ENCODE measurements at regions not wholly inside any gene's neighbourhood (a gene's known extent, or its start where the extent isn't known, plus 50 kb on each side); places are given as distances from the start of the nearest gene placed in this dataset.
"Not testable (repeated sequence)": the region's sequence is repeated elsewhere in the genome, so short reads cannot be mapped to it uniquely, and the experiment has no call there.

- DNase-seq, result no peak
These were observed 60.3 kb downstream of the EOMES start for GRCh38 chr3:27661797-27662196.

GRCh38 chr3:27659279-27660021 lies 62.7 kb downstream of the EOMES start:
- no peak for DNase-seq

- no peak for DNase-seq
These were observed 63.4 kb downstream of the EOMES start for GRCh38 chr3:27658741-27659140.

GRCh38 chr3:27657871-27658270 lies 64.3 kb downstream of the EOMES start:
- DNase-seq, result no peak

GRCh38 chr3:27657404-27657803 lies 64.7 kb downstream of the EOMES start:
- no peak for DNase-seq

GRCh38 chr3:27656790-27657189 lies 65.3 kb downstream of the EOMES start:
- no peak for DNase-seq

GRCh38 chr3:27655547-27655946 lies 66.6 kb downstream of the EOMES start:
- DNase-seq, result no peak

GRCh38 chr3:27653803-27654558 lies 68.1 kb downstream of the EOMES start:
- no peak for DNase-seq

GRCh38 chr3:27649277-27649676 lies 72.8 kb downstream of the EOMES start:
- DNase-seq, result no peak

GRCh38 chr3:27646896-27647295 lies 75.2 kb downstream of the EOMES start:
- no peak for DNase-seq

GRCh38 chr3:27644941-27645340 lies 77.2 kb downstream of the EOMES start:
- DNase-seq, result no peak

- no peak for DNase-seq
These were observed 78.8 kb downstream of the EOMES start for GRCh38 chr3:27643355-27643754.

GRCh38 chr3:27642796-27643195 lies 79.3 kb downstream of the EOMES start:
- no peak for DNase-seq

- no peak for DNase-seq
These were observed 80.1 kb downstream of the EOMES start for GRCh38 chr3:27641888-27642601.

- no peak for DNase-seq
These were observed 80.8 kb downstream of the EOMES start for GRCh38 chr3:27641271-27641800.

- no peak for DNase-seq
These were observed 82.9 kb downstream of the EOMES start for GRCh38 chr3:27639271-27639670.

- no peak for DNase-seq
These were observed 83.5 kb downstream of the EOMES start for GRCh38 chr3:27638594-27638993.

- DNase-seq, result no peak
These were observed 84.7 kb downstream of the EOMES start for GRCh38 chr3:27637346-27637995.

- DNase-seq, result not testable (repeated sequence)
These were observed 87.1 kb downstream of the EOMES start for GRCh38 chr3:27635006-27635405.

GRCh38 chr3:27633224-27633545 lies 88.9 kb downstream of the EOMES start:
- DNase-seq, result no peak

- peak in 1 of 2 experiments; percentile 8 for DNase-seq
These were observed 89.5 kb downstream of the EOMES start for GRCh38 chr3:27632431-27633223.

GRCh38 chr3:27630885-27631284 lies 91.2 kb downstream of the EOMES start:
- no peak for DNase-seq

Measured in NCI-H1930 (cell line).